H1 (cell line): ENCODE measurements at regions not wholly inside any gene's neighbourhood (a gene's known extent, or its start where the extent isn't known, plus 50 kb on each side); places are given as distances from the start of the nearest gene placed in this dataset.

Experiments
- CTCF ChIA-PET: fragments of 300-600 bp; sonication (Branson Sonifier 250); formaldehyde crosslinking; loops from one replicate; lab custom pipeline; 2021; ENCODE audit not compliant: partially characterized antibody; lab: Charles Lee
- POLR2A ChIA-PET: fragments of 300-600 bp; sonication (Branson Sonifier 250); formaldehyde crosslinking; loops from one replicate; lab custom pipeline; 2021; ENCODE audit warnings: inconsistent platforms; ENCODE audit not compliant: partially characterized antibody; lab: Charles Lee
- DNase-seq, 2 experiments: peaks; one replicate each; pipeline versions ENCODE4 v3.0.0 to v3.0.0-alpha.2; 2010 to 2022; ENCODE audit warnings: low spot score in 2 of 2, low read depth in 1 of 2, mixed read lengths in 1 of 2
- FAIRE-seq: peaks from 2 replicates; lab custom pipeline; 2011; peaks lifted over from hg19 to GRCh38; lab: Jason Lieb, UNC
- H2AFZ ChIP-seq: 2 replicates; pipeline ENCODE4 v1.8.1; 2012; ENCODE audit warnings: low read length, inconsistent platforms
- H2AK5ac ChIP-seq: 2 replicates; pipeline ENCODE4 v1.6.1; 2013; ENCODE audit warnings: low read depth, low read length
- H2BK120ac ChIP-seq: replicated peaks from 2 replicates; pipeline ENCODE3; 2013; ENCODE audit warnings: low read depth, low read length, inconsistent platforms
- H2BK12ac ChIP-seq: 2 replicates; pipeline ENCODE4 v1.6.1; 2013; ENCODE audit warnings: low read depth, low read length
- H2BK15ac ChIP-seq: 2 replicates; pipeline ENCODE4 v1.6.1; 2013; ENCODE audit warnings: low read length
- H2BK20ac ChIP-seq: 2 replicates; pipeline ENCODE4 v1.6.1; 2013; ENCODE audit warnings: low read length
- H2BK5ac ChIP-seq: 2 replicates; pipeline ENCODE4 v1.6.1; 2013; ENCODE audit warnings: low read depth, low read length
- H3K14ac ChIP-seq: 2 replicates; pipeline ENCODE4 v1.6.1; 2013; ENCODE audit warnings: inconsistent platforms; ENCODE audit not compliant: insufficient read length
- H3K18ac ChIP-seq: 2 replicates; pipeline ENCODE4 v1.6.1; 2013; ENCODE audit warnings: low read length; ENCODE audit errors: extremely low read depth
- H3K23ac ChIP-seq: 2 replicates; pipeline ENCODE4 v1.6.1; 2013; ENCODE audit warnings: inconsistent platforms; ENCODE audit not compliant: insufficient read length
- H3K23me2 ChIP-seq: 2 replicates; pipeline ENCODE4 v1.6.1; 2013; ENCODE audit warnings: low read depth, low read length
- H3K27ac ChIP-seq: 2 replicates; pipeline ENCODE4 v1.6.1; 2011; ENCODE audit warnings: low read depth, low read length, inconsistent platforms
- H3K27me3 ChIP-seq, 4 experiments: replicated peaks in 1 of 4; 1 replicate in 1 of 4; 2 replicates in 3 of 4; pipeline versions ENCODE4 v1.6.1 to v1.8.1; 2011 to 2013; ENCODE audit warnings: low read length in 3 of 4, mild to moderate bottlenecking in 3 of 4, inconsistent platforms in 2 of 4, mixed read lengths in 2 of 4, moderate library complexity in 1 of 4; ENCODE audit not compliant: control insufficient read depth in 3 of 4, insufficient read depth in 3 of 4; ENCODE audit errors: extremely low read depth in 1 of 4
- H3K36me3 ChIP-seq, 4 experiments: 2 replicates each; pipeline versions ENCODE4 v1.6.1 to v1.8.1; 2011 to 2013; ENCODE audit warnings: mild to moderate bottlenecking in 4 of 4, low read length in 3 of 4, moderate library complexity in 2 of 4, control low read depth in 1 of 4, inconsistent platforms in 1 of 4; ENCODE audit not compliant: insufficient read depth in 4 of 4, control insufficient read depth in 2 of 4
- H3K4ac ChIP-seq: replicated peaks from 2 replicates; pipeline ENCODE3; 2013; ENCODE audit warnings: low read length, low read depth, mixed read lengths, inconsistent platforms; ENCODE audit not compliant: insufficient read length
- H3K4me1 ChIP-seq, 4 experiments: replicated peaks in 1 of 4; 1 replicate in 1 of 4; 2 replicates in 3 of 4; pipeline versions ENCODE4 v1.6.1 to v1.8.1; 2011 to 2013; ENCODE audit warnings: low read length in 3 of 4, inconsistent platforms in 2 of 4, mixed read lengths in 1 of 4; ENCODE audit not compliant: insufficient read depth in 4 of 4, control insufficient read depth in 3 of 4
- H3K4me2 ChIP-seq, 2 experiments: 2 replicates each; pipeline versions ENCODE4 v1.6.1 to v1.8.1; 2011 to 2013; ENCODE audit warnings: low read depth in 2 of 2, low read length in 2 of 2, control low read depth in 1 of 2, inconsistent platforms in 1 of 2, mild to moderate bottlenecking in 1 of 2; ENCODE audit not compliant: insufficient read depth in 1 of 2
- H3K4me3 ChIP-seq, 4 experiments: fragments of 200-600, 300-600 bp in 1 of 4; sonication (generic), shearing (Covaris generic), sonication (Bioruptor Twin) in 1 of 4; 2 replicates each; pipeline versions ENCODE4 v1.5.1 to v1.8.1; 2011 to 2016; ENCODE audit warnings: low read length in 4 of 4, low read depth in 3 of 4, control low read depth in 2 of 4, inconsistent platforms in 2 of 4, mild to moderate bottlenecking in 2 of 4, mixed read lengths in 1 of 4, moderate library complexity in 1 of 4; ENCODE audit not compliant: insufficient read depth in 2 of 4; ENCODE audit errors: extremely low read depth in 1 of 4
- H3K56ac ChIP-seq: replicated peaks from 2 replicates; pipeline ENCODE3; 2013; ENCODE audit warnings: low read depth, mild to moderate bottlenecking, mixed read lengths, low read length, inconsistent platforms; ENCODE audit not compliant: insufficient read length
- H3K79me1 ChIP-seq: 2 replicates; pipeline ENCODE4 v1.6.1; 2013; ENCODE audit warnings: low read depth, low read length, control low read depth
- H3K79me2 ChIP-seq, 2 experiments: 2 replicates each; pipeline versions ENCODE4 v1.6.1 to v1.8.1; 2012 to 2013; ENCODE audit warnings: low read length in 2 of 2, mild to moderate bottlenecking in 2 of 2, inconsistent platforms in 1 of 2; ENCODE audit not compliant: insufficient read depth in 2 of 2, control insufficient read depth in 1 of 2
- H3K9ac ChIP-seq, 4 experiments: replicated peaks in 1 of 4; 1 replicate in 1 of 4; 2 replicates in 3 of 4; pipeline versions ENCODE4 v1.6.1 to v1.8.1; 2011 to 2013; ENCODE audit warnings: low read depth in 3 of 4, low read length in 3 of 4, control low read depth in 2 of 4, mild to moderate bottlenecking in 2 of 4, moderate library complexity in 2 of 4, inconsistent platforms in 1 of 4; ENCODE audit errors: extremely low read depth in 1 of 4
- H3K9me3 ChIP-seq, 2 experiments: 2 replicates each; pipeline versions ENCODE4 v1.6.1 to v1.8.1; 2012 to 2013; ENCODE audit warnings: mild to moderate bottlenecking in 2 of 2, moderate library complexity in 2 of 2, control low read depth in 1 of 2, inconsistent platforms in 1 of 2, low read depth in 1 of 2, low read length in 1 of 2, mixed read lengths in 1 of 2; ENCODE audit not compliant: insufficient read depth in 2 of 2
- H4K20me1 ChIP-seq, 2 experiments: replicated peaks in 1 of 2; 2 replicates each; pipeline versions ENCODE3 to v1.8.1; 2011 to 2013; ENCODE audit warnings: inconsistent platforms in 2 of 2, low read length in 2 of 2, mild to moderate bottlenecking in 1 of 2; ENCODE audit not compliant: insufficient read depth in 2 of 2, control insufficient read depth in 1 of 2
- H4K5ac ChIP-seq: 2 replicates; pipeline ENCODE4 v1.6.1; 2013; ENCODE audit warnings: low read length, low read depth, mixed read lengths, inconsistent platforms; ENCODE audit not compliant: insufficient read length
- H4K8ac ChIP-seq: 2 replicates; pipeline ENCODE4 v1.8.0; 2013; ENCODE audit warnings: mild to moderate bottlenecking, moderate library complexity, low read length, inconsistent platforms; ENCODE audit not compliant: insufficient read depth; ENCODE audit errors: extremely low read depth
- H4K91ac ChIP-seq: replicated peaks from 2 replicates; pipeline ENCODE3; 2013; ENCODE audit warnings: low read length, mixed read lengths, inconsistent platforms; ENCODE audit not compliant: insufficient read length
- CHD1 ChIP-seq: IDR thresholded peaks from 2 replicates; pipeline ENCODE4 v1.6.1; 2012; ENCODE audit warnings: low read depth, low read length, improper control_type of control experiment
- EZH2 ChIP-seq: fragments of 200-600 bp; sonication (generic); IDR thresholded peaks from 2 replicates; pipeline ENCODE4 v1.7.1; 2012; ENCODE audit warnings: low read depth, mild to moderate bottlenecking, moderate library complexity, low read length, inconsistent platforms; ENCODE audit not compliant: severe bottlenecking
- JUND ChIP-seq: IDR thresholded peaks from 2 replicates; pipeline ENCODE4 v1.6.1; 2011; ENCODE audit warnings: mild to moderate bottlenecking, improper control_type of control experiment, low read length
- NANOG ChIP-seq: IDR thresholded peaks from 2 replicates; pipeline ENCODE4 v1.6.1; 2011; ENCODE audit warnings: low read length, low read depth, mild to moderate bottlenecking, inconsistent platforms; ENCODE audit not compliant: insufficient read depth, poor library complexity, severe bottlenecking
- POLR2A ChIP-seq, 2 experiments: IDR thresholded peaks; 1 replicate in 1 of 2; 2 replicates in 1 of 2; pipeline ENCODE4 v1.6.1; 2011; ENCODE audit warnings: low read depth in 2 of 2, low read length in 2 of 2, mild to moderate bottlenecking in 2 of 2; ENCODE audit errors: control extremely low read depth in 1 of 2
- SIRT6 ChIP-seq: IDR thresholded peaks from one replicate; pipeline ENCODE4 v1.7.1; 2012; ENCODE audit warnings: low read length, inconsistent platforms
- SIX5 ChIP-seq: IDR thresholded peaks from 2 replicates; pipeline ENCODE4 v1.6.1; 2011; ENCODE audit warnings: mild to moderate bottlenecking, low read depth, low read length
- WGBS, 2 experiments: shearing (Covaris generic) in 1 of 2; methylation state at CpG; one replicate each; pipeline versions ENCODE4 v1.1.6 to v1.1.7; 2013 to 2015; ENCODE audit warnings: low lambda C conversion rate in 2 of 2, mixed read lengths in 2 of 2, inconsistent platforms in 1 of 2, low coverage in 1 of 2, missing lambda C conversion rate in 1 of 2; ENCODE audit not compliant: insufficient replicate concordance in 2 of 2, insufficient coverage in 1 of 2, insufficient read length in 1 of 2; ENCODE audit errors: extremely low coverage in 1 of 2, missing lambda C conversion rate in 1 of 2; 5-methylcytosine and 5-hydroxymethylcytosine counted together

DNA sequence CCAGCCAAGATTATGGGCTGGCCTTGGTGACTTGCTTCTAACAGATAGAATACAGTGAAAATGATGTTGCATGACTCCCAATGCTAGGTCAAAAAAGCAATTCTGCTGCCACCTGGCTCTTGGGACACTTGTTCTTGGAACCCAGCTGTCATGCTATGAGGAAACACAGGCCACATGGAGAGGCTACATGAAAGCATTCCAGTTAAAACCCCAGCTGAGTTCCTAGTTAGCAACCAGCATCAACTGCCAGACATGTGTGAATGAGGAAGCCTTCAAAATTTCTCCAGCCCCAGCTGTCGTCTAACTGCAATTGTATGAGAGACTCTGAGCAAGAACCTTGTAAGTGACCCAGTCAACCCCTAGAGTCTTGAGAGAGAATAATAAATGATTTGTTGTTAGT is 105.2 kb upstream of the FGF16 start:
- no peak overlapping the region for H3K23ac ChIP-seq
- no peak overlapping the region for H4K91ac ChIP-seq
- ChIA-PET POLR2A (no interaction called here), CTCF (interaction anchor here (1.6 kb wide), 1 partner anchor 103 kb away, joined by 3 read pairs; no protein-coding TSS in a partner anchor)
- H2AFZ ChIP-seq = no peak overlapping the region
- no peak overlapping the region for H4K5ac ChIP-seq
- no peaks in the 10 kb centered on the region for H3K9me3 ChIP-seq
- H3K23me2 ChIP-seq = no peaks in the 10 kb centered on the region
- no peak overlapping the region for H4K8ac ChIP-seq
- no peak overlapping the region for H2BK15ac ChIP-seq
- H3K79me2 ChIP-seq = no peaks in the 10 kb centered on the region
- H2BK5ac ChIP-seq = no peak overlapping the region
- H3K56ac ChIP-seq = no peak overlapping the region
- 100% methylated on average over 1 of the region's 1 CpG; no CpG with 5 or more reads in 1 of the 2 experiments for WGBS, 2 experiments
- H3K4ac ChIP-seq = no peak overlapping the region
- no peaks in the 10 kb centered on the region for H3K27me3 ChIP-seq
- H2BK12ac ChIP-seq = no peak overlapping the region
- DNase-seq (no peak), FAIRE-seq (peak; percentile 74)
- no peak overlapping the region for H2AK5ac ChIP-seq
- no peak overlapping the region for H3K9ac ChIP-seq
- H3K27ac ChIP-seq = no peak overlapping the region
- H3K14ac ChIP-seq = no peak overlapping the region
- H3K4me3 ChIP-seq = no peak overlapping the region
- no peak overlapping the region for H3K18ac ChIP-seq
- no peak overlapping the region for H2BK120ac ChIP-seq
- H3K79me1 ChIP-seq = no peaks in the 10 kb centered on the region
- H2BK20ac ChIP-seq = no peak overlapping the region
- no peaks in the 10 kb centered on the region for H4K20me1 ChIP-seq
- H3K36me3 ChIP-seq = no peaks in the 10 kb centered on the region
- no peaks in the 10 kb centered on the region for H3K4me1 ChIP-seq
- H3K4me2 ChIP-seq = no peak overlapping the region
- TF ChIP-seq POLR2A (IDR thresholded peaks at IDR 0.05; ENCODE audit: control extremely low read depth in 1 of 2, low read depth in 2 of 2, low read length in 2 of 2) (no peak), EZH2 (no peak), CHD1 (no peak), SIX5 (no peak), NANOG (no peak), SIRT6 (no peak), JUND (no peak)
